ENCODE measurements at regions not wholly inside any gene's neighbourhood (a gene's known extent, or its start where the extent isn't known, plus 50 kb on each side); places are given as distances from the start of the nearest gene placed in this dataset.

DNA sequence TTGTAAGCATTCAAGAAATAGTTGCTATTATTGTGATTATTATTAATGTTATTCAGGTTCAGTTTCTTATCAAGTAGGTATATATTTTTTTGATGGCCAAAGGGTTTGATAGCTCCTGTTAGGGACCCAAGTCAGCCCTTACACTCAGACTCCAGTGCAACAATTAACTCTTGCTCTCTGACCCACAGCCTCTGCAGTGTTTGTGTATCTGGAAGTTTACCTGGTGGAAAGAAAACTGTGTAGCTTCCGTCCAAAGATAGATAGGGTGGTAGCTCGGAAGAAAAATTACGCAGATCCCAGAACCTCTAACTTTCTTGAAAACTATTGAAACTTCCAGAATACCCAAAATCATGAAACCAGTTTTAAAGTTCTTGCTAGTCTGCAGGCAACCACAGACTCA, 58.6 kb upstream of the IGFBP2 start:
- Histone ChIP-seq H3K27me3 (ENCODE audit: control insufficient read depth in 1 of 2, insufficient read depth in 2 of 2, low read length in 2 of 2) (no peaks in the 10 kb centered on the region), H3K4me1 (ENCODE audit: control insufficient read depth, insufficient read depth, low read length) (peaks cover 20% of the 10 kb centered on the region), H3K9ac (ENCODE audit: low read length in 2 of 2) (no peak overlapping the region), H3K27ac (ENCODE audit: low read length) (no peak overlapping the region), H3K4me3 (ENCODE audit: low read length in 2 of 2) (no peak overlapping the region), H3K36me3 (ENCODE audit: control insufficient read depth in 2 of 2, insufficient read depth in 2 of 2, low read length in 2 of 2) (no peaks in the 10 kb centered on the region), H3K9me3 (ENCODE audit: control insufficient read depth in 2 of 2, low read length in 2 of 2) (no peaks in the 10 kb centered on the region)

DNA sequence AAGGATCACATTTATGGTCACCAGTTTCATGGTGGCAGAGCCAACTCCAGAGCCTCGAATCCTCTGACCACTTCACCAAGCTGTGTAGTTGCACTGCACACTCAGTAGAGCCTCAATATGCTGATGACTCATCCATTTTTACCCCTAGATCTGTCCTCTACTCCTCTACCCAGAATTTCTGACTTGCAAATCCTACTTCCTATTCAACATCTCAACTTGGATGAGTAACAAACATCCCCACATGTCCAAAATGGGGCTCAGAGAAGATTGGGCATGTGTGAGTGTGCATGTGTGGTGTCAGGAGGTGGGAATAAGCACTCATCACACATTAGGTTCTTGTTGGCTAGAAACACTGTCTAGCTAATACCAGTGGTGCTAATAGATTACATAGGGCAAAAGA, 57.8 kb upstream of the IGFBP2 start:
- Histone ChIP-seq H3K9me3 (ENCODE audit: control insufficient read depth in 2 of 2, low read length in 2 of 2) (no peaks in the 10 kb centered on the region), H3K27ac (ENCODE audit: low read length) (no peak overlapping the region), H3K9ac (ENCODE audit: low read length in 2 of 2) (no peak overlapping the region), H3K4me3 (ENCODE audit: low read length in 2 of 2) (no peak overlapping the region), H3K27me3 (ENCODE audit: control insufficient read depth in 1 of 2, insufficient read depth in 2 of 2, low read length in 2 of 2) (no peaks in the 10 kb centered on the region), H3K4me1 (ENCODE audit: control insufficient read depth, insufficient read depth, low read length) (peaks cover 20% of the 10 kb centered on the region), H3K36me3 (ENCODE audit: control insufficient read depth in 2 of 2, insufficient read depth in 2 of 2, low read length in 2 of 2) (no peaks in the 10 kb centered on the region)

GRCh38 chr2:216576616-216577015, 56.6 kb upstream of the IGFBP2 start:
- no peaks in the 10 kb centered on the region for H3K9me3 ChIP-seq (ENCODE audit: control insufficient read depth in 2 of 2, low read length in 2 of 2)
- no peaks in the 10 kb centered on the region for H3K27me3 ChIP-seq (ENCODE audit: control insufficient read depth in 1 of 2, insufficient read depth in 2 of 2, low read length in 2 of 2)
- H3K27ac ChIP-seq (ENCODE audit: low read length), result no peak overlapping the region
- no peaks in the 10 kb centered on the region for H3K36me3 ChIP-seq (ENCODE audit: control insufficient read depth in 2 of 2, insufficient read depth in 2 of 2, low read length in 2 of 2)
- H3K9ac ChIP-seq (ENCODE audit: low read length in 2 of 2), result no peak overlapping the region
- H3K4me3 ChIP-seq (ENCODE audit: low read length in 2 of 2), result no peak overlapping the region
- H3K4me1 ChIP-seq (ENCODE audit: control insufficient read depth, insufficient read depth, low read length), result peaks cover 20% of the 10 kb centered on the region

DNA sequence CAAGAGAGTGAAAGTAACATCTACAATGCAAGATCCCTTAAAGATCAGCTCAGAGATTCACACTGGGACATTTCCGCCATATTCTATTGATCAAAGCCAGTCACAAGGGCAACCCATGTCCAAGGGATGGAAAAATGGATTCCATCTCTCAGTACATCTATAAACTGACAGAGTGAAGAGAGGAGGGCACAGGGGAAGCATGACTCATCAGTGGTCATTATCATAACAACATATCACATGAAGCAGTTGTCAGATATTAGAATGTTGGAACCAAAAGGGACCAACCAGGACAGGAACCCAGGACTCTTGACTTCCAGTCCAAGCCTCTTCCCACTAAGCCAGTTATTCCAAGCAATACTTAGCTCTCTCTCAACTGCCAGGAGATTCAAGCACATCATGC, 54.9 kb upstream of the IGFBP2 start:
- H3K9ac ChIP-seq (ENCODE audit: low read length in 2 of 2), result no peak overlapping the region
- H3K27ac ChIP-seq (ENCODE audit: low read length), result no peak overlapping the region
- peaks cover 13% of the 10 kb centered on the region for H3K4me1 ChIP-seq (ENCODE audit: control insufficient read depth, insufficient read depth, low read length)
- no peaks in the 10 kb centered on the region for H3K9me3 ChIP-seq (ENCODE audit: control insufficient read depth in 2 of 2, low read length in 2 of 2)
- no peak overlapping the region for H3K4me3 ChIP-seq (ENCODE audit: low read length in 2 of 2)
- H3K36me3 ChIP-seq (ENCODE audit: control insufficient read depth in 2 of 2, insufficient read depth in 2 of 2, low read length in 2 of 2), result no peaks in the 10 kb centered on the region
- no peaks in the 10 kb centered on the region for H3K27me3 ChIP-seq (ENCODE audit: control insufficient read depth in 1 of 2, insufficient read depth in 2 of 2, low read length in 2 of 2)

- no peak overlapping the region for H3K27ac ChIP-seq (ENCODE audit: low read length)
These were observed 50.1 kb upstream of the IGFBP2 start for GRCh38 chr2:216583147-216583546.

More at GRCh38 chr2:216583147-216583546, 50.1 kb upstream of the IGFBP2 start:
- Histone ChIP-seq H3K4me3 (ENCODE audit: low read length in 2 of 2) (no peak overlapping the region), H3K9ac (ENCODE audit: low read length in 2 of 2) (no peak overlapping the region), H3K4me1 (ENCODE audit: control insufficient read depth, insufficient read depth, low read length) (peaks cover 6% of the 10 kb centered on the region), H3K9me3 (ENCODE audit: control insufficient read depth in 2 of 2, low read length in 2 of 2) (no peaks in the 10 kb centered on the region), H3K36me3 (ENCODE audit: control insufficient read depth in 2 of 2, insufficient read depth in 2 of 2, low read length in 2 of 2) (no peaks in the 10 kb centered on the region), H3K27me3 (ENCODE audit: control insufficient read depth in 1 of 2, insufficient read depth in 2 of 2, low read length in 2 of 2) (no peaks in the 10 kb centered on the region)

Measured in stomach smooth muscle (tissue), 2 donors.